Coronary artery (tissue), 2 donors: ENCODE measurements at regions not wholly inside any gene's neighbourhood (a gene's known extent, or its start where the extent isn't known, plus 50 kb on each side); places are given as distances from the start of the nearest gene placed in this dataset.

ENCODE experiments used
- DNase-seq: peaks from one replicate; pipeline ENCODE4 v3.0.0-alpha.2; 2017; ENCODE audit warnings: low spot score
- H3K27ac ChIP-seq, 2 donors: fragments of 200-600 bp; sonication (generic); one replicate each; pipeline ENCODE4 v1.5.1; 2016 to 2019
- H3K4me3 ChIP-seq: fragments of 200-600 bp; sonication (generic); 2 replicates; pipeline ENCODE4 v1.5.1; 2016; ENCODE audit warnings: mild to moderate bottlenecking, moderate library complexity
- CTCF ChIP-seq: fragments of 200-600 bp; sonication (generic); IDR thresholded peaks from one replicate; pipeline ENCODE4 v1.5.1; 2019; ENCODE audit warnings: antibody characterized with exemption

GRCh38 chr15:62976301-62976881, 66.2 kb upstream of the TPM1 start:
- DNase-seq = no peak
- no peak overlapping the region for H3K4me3 ChIP-seq
- no peak for TF ChIP-seq CTCF
- no peak overlapping the region for H3K27ac ChIP-seq

DNA sequence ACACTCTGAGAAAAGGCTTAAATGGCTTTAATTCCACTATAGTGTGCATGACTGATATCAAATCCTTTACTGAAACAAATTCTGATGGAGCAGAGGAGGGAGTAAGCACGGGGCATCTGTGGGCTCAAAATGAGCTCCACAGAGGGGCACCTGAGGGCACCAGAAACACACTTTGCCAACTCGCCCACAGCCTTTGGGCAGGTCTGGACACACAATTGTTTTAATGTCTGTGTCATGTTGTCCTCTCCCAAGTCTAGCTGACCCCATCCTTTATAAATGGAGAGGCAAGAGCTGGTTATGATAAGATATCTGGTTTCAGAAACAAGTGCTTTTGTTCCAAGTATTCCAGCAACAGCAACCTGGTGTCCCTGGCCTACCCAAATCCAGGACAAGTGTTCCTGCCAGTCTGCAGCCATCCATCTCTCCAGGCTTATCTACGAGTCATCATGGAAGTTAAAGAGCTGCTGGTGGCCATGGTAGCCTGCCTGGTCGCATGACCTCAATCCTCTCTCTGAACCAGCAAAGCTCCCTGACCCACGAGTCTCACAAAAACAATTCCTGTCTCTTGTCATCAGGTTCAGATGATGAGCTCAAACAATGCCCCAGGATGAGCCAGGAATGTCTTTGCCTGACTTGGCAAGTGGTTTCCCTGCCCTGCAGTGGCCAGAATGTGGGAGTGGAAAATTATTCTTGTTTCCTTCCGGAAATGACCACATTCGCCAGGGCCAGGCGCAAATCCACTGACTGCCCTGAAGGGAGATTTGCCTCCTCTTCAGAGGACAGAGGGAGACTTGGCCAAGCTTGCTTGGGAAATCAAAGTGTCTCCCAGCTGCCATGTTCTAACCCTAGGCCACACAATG, 64.4 kb upstream of the TPM1 start:
- no peak for TF ChIP-seq CTCF
- H3K27ac ChIP-seq = no peak overlapping the region
- DNase-seq = no peak
- H3K4me3 ChIP-seq = no peak overlapping the region

DNA sequence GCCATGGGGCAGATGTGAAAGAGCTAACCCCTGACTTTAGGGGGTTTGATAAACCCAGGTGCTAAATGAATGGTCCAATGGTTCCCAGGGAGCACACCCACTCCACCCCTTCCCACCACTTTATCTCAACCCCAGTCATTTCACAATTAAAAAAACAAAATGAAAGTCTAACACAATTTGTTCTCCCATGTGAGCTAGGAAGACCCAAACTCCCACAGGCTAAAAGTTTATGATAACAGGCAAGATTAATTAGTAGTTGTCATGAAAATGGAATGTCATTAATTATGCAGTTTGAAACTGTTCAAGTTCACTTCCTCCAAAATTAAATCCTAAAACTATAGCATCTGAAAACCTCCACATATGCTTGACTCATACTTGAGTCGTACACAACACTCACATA, 63.3 kb upstream of the TPM1 start:
- H3K27ac ChIP-seq = no peak overlapping the region
- DNase-seq = no peak
- no peak for TF ChIP-seq CTCF
- no peak overlapping the region for H3K4me3 ChIP-seq

- no peak for TF ChIP-seq CTCF
Measured at GRCh38 chr15:62981071-62981470, 61.5 kb upstream of the TPM1 start.

GRCh38 chr15:62983956-62984355, 58.6 kb upstream of the TPM1 start:
- H3K27ac ChIP-seq = no peak overlapping the region
- no peak for TF ChIP-seq CTCF
- DNase-seq = no peak
- H3K4me3 ChIP-seq = no peak overlapping the region

More at GRCh38 chr15:62981071-62981470, 61.5 kb upstream of the TPM1 start:
- H3K4me3 ChIP-seq = no peak overlapping the region
- no peak for DNase-seq
- no peak overlapping the region for H3K27ac ChIP-seq

DNA sequence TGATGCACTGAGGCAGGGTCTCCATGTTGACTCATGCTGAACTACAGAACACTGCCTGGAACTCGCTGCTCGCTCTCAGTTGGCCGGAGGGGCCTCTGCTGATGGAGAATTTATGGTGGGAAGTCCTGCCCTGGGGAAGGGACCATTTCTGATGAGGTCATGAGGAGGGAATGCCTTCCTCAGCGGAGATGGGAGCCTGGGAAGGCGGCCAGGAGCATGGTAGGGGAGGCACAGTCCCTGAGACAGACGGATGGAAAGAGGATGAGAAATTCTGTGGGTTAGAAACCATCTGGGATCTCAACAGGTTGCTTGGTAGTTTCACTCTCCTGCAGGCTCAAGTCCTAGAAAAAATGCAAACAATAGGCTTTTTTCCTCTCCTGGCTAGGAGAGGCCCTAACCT, 56.8 kb upstream of the TPM1 start:
- Histone ChIP-seq H3K27ac (no peak overlapping the region), H3K4me3 (no peak overlapping the region)
- no peak for DNase-seq
- no peak for TF ChIP-seq CTCF

DNA sequence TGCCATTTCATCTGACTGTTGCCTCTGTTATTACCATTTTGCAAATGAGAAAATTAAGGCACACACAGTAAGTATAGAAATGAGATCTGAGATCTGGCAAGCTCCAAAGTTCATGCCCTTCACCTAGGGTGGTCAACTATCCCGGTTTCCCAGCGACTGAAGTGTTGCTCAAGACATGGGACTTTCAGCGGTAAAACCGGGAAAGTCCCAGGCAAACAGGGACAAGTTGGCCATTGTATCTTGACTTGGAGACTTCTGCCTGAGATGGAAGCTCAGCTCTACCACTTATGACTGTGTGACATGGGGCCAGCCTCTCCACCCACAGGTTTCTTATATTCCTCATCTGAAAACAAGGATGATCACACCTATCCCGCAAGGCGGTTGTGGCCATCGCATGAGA, 55.6 kb upstream of the TPM1 start:
- DNase-seq = no peak
- no peak overlapping the region for H3K4me3 ChIP-seq
- TF ChIP-seq CTCF = no peak
- no peak overlapping the region for H3K27ac ChIP-seq
